GM23248 (cell line): ENCODE measurements at regions not wholly inside any gene's neighbourhood (a gene's known extent, or its start where the extent isn't known, plus 50 kb on each side); places are given as distances from the start of the nearest gene placed in this dataset.

ENCODE experiments used
- EZH2 ChIP-seq: fragments of 200-600 bp; sonication (generic); IDR thresholded peaks from 2 replicates; pipeline ENCODE4 v1.6.1; 2018; ENCODE audit warnings: antibody characterized with exemption, mild to moderate bottlenecking; ENCODE audit not compliant: insufficient read depth, poor library complexity, severe bottlenecking
- EZH2phosphoT487 ChIP-seq: fragments of 200-600 bp; sonication (generic); IDR thresholded peaks from 2 replicates; pipeline ENCODE4 v1.6.1; 2018; ENCODE audit warnings: antibody characterized with exemption, moderate library complexity, mild to moderate bottlenecking, low read depth; ENCODE audit not compliant: insufficient read depth

GRCh38 chr15:69665641-69666111, 213.1 kb downstream of the RPLP1 start:
- TF ChIP-seq EZH2phosphoT487 (no peak), EZH2 (no peak)
